ENCODE measurements at regions not wholly inside any gene's neighbourhood (a gene's known extent, or its start where the extent isn't known, plus 50 kb on each side); places are given as distances from the start of the nearest gene placed in this dataset.
A peak's percentile ranks its signal among the peaks of the same experiment; 100 is the strongest.
"Not testable (repeated sequence)": the region's sequence is repeated elsewhere in the genome, so short reads cannot be mapped to it uniquely, and the experiment has no call there.

DNA sequence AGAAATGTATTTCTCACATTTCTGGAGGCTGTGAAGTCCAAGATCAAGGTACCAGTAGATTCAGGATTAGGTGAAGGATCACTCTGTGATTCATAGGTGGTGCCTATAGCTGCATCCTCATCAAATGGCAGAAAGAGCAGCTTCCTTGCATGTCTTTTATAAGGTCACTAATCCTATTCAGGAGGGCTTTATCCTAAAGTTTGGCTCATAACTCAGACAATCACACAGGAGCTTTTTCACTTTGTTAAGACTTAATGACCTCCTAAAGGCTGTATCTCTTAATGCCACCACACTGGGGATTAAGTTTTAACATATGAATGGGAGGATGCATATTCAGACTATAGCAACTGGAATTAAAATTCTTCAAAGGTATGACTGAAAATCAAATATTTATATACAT, 861.1 kb downstream of the DACH1 start:
- Histone ChIP-seq H3K4me3 (ENCODE audit: low read length) (no peak overlapping the region), H3K4me1 (ENCODE audit: control insufficient read depth, insufficient read depth, low read length) (no peaks in the 10 kb centered on the region), H3K27ac (ENCODE audit: low read length) (no peak overlapping the region), H3K9me3 (ENCODE audit: control insufficient read depth, low read length) (no peaks in the 10 kb centered on the region), H3K27me3 (ENCODE audit: control insufficient read depth, insufficient read depth) (no peaks in the 10 kb centered on the region)
- intact Hi-C loops (cut with DNase I) = no loop called here
- DNase-seq = no peak
- no peak for ATAC-seq

DNA sequence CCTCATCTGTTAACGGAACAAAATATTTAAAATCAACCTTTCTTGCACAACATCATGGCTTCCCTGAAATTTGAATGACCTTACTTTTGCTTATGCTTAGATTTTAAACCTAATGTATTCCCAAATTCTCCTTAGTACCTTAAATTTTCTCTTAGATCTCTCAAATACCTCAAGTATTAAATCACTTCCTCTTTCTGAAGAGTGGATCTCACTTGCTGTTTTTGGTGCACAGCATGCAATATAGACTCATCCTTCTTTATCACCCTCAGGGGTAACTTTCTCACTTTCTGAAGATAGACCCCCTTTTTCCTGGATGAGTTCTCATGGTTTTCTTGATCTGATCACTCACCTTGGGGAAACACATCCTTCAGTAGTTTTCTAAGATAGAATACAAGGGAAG, 871.7 kb downstream of the DACH1 start:
- no peaks in the 10 kb centered on the region for H3K4me1 ChIP-seq (ENCODE audit: control insufficient read depth, insufficient read depth, low read length)
- H3K4me3 ChIP-seq (ENCODE audit: low read length) = no peak overlapping the region
- 93% methylated on average over 1 of the region's 1 CpG for WGBS
- no peaks in the 10 kb centered on the region for H3K9me3 ChIP-seq (ENCODE audit: control insufficient read depth, low read length)
- intact Hi-C loops (cut with DNase I) = no loop called here
- no peak for ATAC-seq
- no peak for DNase-seq
- H3K27me3 ChIP-seq (ENCODE audit: control insufficient read depth, insufficient read depth) = no peaks in the 10 kb centered on the region
- no peak overlapping the region for H3K27ac ChIP-seq (ENCODE audit: low read length)

DNA sequence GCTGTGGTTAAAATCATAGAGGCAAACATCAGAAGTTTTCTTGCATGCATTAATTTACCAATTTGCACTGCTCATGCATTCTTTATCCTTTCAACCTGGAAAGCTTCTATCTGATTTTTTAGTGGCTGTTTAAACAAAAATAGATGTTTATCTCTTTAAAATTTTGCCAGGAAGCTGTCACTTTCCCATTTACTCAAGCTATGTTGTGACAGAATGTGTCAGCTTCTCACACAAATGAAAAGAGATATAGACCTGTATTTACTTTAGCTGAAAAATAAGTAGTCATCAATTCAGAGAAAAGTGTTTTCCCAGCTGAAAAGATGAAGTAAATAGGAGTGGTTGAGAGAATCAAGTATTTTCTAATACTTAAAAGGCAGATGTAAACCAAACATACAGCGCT, 872.8 kb downstream of the DACH1 start:
- DNase-seq = no peak
- no peak for ATAC-seq
- Histone ChIP-seq H3K4me3 (ENCODE audit: low read length) (no peak overlapping the region), H3K27me3 (ENCODE audit: control insufficient read depth, insufficient read depth) (no peaks in the 10 kb centered on the region), H3K4me1 (ENCODE audit: control insufficient read depth, insufficient read depth, low read length) (no peaks in the 10 kb centered on the region), H3K27ac (ENCODE audit: low read length) (no peak overlapping the region), H3K9me3 (ENCODE audit: control insufficient read depth, low read length) (no peaks in the 10 kb centered on the region)
- 92% methylated on average over 1 of the region's 1 CpG for WGBS
- intact Hi-C loops (cut with DNase I) = no loop called here

DNA sequence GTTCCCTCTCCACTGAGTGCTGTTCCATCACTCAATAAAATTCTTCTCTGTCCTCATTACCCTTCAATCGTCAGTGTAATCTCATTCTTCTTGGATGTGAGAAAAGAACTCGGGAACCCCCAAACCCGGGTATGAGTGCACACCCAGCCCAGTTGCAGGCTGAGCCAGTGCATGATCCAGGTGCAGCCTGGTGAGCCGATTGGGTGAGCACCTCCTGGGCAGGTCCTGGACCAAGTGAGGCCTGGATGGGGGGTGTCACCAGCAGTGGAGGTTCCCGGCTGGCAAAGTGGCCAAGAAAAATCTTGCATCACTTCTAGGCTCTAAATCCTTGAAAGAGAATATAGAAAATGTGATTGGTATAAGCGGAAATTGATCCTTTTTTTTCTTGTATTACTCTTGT, 878.8 kb upstream of the KLHL1 start:
- no peak for DNase-seq
- WGBS = 87% methylated on average over 6 of the region's 6 CpGs

DNA sequence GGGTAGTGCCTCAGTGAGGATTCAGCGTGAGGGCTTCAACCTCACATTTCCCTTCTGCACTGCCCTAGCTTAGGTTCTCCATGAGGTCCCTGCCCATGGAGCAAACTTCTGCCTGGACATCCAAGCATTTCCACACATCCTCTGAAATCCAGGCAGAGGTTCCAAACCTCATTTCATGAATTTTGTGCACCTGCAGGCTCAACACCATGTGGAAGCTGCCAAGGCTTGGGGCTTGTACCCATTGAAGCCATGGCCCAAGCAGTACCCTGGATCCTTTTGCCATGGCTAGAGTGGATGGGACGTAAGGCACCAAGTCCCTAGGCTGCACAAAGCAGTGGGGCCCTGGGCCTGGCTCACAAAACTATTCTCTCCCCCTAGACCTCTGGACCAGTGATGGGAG, 877.1 kb upstream of the KLHL1 start:
- Histone ChIP-seq H3K27me3 (ENCODE audit: control insufficient read depth, insufficient read depth) (no peaks in the 10 kb centered on the region), H3K27ac (ENCODE audit: low read length) (no peak overlapping the region), H3K9me3 (ENCODE audit: control insufficient read depth, low read length) (no peaks in the 10 kb centered on the region), H3K4me3 (ENCODE audit: low read length) (no peak overlapping the region), H3K4me1 (ENCODE audit: control insufficient read depth, insufficient read depth, low read length) (no peaks in the 10 kb centered on the region)
- intact Hi-C loops (cut with DNase I) = no loop called here
- DNase-seq (no peak), ATAC-seq (no peak)
- WGBS = 90% methylated on average over 2 of the region's 2 CpGs

More for the DNA sequence above, 878.8 kb upstream of the KLHL1 start:
- Histone ChIP-seq H3K4me1 (ENCODE audit: control insufficient read depth, insufficient read depth, low read length) (no peaks in the 10 kb centered on the region), H3K9me3 (ENCODE audit: control insufficient read depth, low read length) (no peaks in the 10 kb centered on the region), H3K27me3 (ENCODE audit: control insufficient read depth, insufficient read depth) (no peaks in the 10 kb centered on the region), H3K4me3 (ENCODE audit: low read length) (no peak overlapping the region), H3K27ac (ENCODE audit: low read length) (no peak overlapping the region)
- ATAC-seq = no peak
- intact Hi-C loops (cut with DNase I) = no loop called here

DNA sequence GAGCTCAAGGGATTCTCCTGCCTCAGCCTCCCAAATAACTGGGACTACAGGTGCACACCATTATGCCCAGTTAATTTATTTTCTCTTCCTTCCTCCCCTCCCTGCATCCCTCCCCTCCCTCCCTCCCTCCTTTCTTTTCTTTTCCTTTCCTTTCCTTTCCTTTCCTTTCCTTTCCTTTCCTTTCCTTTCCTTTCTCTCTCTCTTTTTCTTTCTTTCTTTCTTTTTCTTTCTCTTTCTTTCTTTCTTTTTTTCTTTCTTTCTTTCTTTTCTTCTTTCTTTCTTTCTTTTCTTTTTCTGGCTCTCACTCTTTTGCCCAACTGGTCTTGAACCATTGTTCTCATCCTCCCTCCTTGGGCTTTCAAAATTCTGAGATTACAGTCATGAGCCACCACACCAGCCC, 873.0 kb upstream of the KLHL1 start:
- H3K4me3 ChIP-seq (ENCODE audit: low read length); DNase-seq; H3K9me3 ChIP-seq (ENCODE audit: control insufficient read depth, low read length); intact Hi-C loops (cut with DNase I); H3K27ac ChIP-seq (ENCODE audit: low read length); H3K4me1 ChIP-seq (ENCODE audit: control insufficient read depth, insufficient read depth, low read length); H3K27me3 ChIP-seq (ENCODE audit: control insufficient read depth, insufficient read depth); ATAC-seq: not testable (repeated sequence)

DNA sequence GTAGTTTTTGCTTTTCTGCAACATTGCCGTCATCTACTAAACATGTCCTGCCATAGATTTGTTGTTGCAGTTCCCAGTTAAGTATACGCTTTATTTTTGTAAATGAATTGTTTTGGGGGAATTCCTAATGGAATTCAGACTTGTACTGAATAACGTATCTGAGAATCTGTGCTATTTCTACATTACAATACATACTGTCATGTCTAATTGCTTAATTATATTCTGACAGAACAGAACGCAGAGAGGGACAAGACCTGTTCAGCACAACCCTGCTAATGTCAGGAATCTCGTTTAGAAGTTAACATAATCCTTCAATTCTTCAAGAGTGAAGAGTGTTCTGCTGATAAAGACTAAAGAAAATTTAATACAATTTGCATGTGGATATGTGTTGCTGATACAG, 861.1 kb upstream of the KLHL1 start:
- Histone ChIP-seq H3K4me3 (ENCODE audit: low read length) (no peak overlapping the region), H3K9me3 (ENCODE audit: control insufficient read depth, low read length) (no peaks in the 10 kb centered on the region), H3K27me3 (ENCODE audit: control insufficient read depth, insufficient read depth) (no peaks in the 10 kb centered on the region), H3K27ac (ENCODE audit: low read length) (no peak overlapping the region), H3K4me1 (ENCODE audit: control insufficient read depth, insufficient read depth, low read length) (no peaks in the 10 kb centered on the region)
- ATAC-seq (no peak), DNase-seq (no peak)
- intact Hi-C loops (cut with DNase I) = no loop called here
- 55% methylated on average over 5 of the region's 5 CpGs for WGBS

DNA sequence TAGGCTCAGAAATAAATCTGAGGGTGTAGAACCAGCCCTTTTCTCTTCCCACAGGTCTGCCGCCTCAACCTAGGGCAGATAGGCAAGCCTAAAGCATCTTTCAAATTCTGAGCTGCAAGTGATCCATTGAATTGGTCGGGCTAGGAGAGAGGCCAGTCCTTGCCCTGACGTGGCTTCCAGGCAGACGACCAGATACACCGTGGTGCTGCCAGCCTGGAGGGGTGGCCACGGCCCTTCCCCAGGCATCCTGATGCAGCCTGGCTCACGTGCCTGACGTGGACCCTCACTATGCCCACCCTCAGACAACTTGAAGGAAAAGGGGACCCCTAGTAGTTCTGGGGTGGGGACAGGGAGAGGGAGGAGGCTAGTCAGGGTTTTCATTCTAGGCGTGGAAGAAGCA, 859.3 kb upstream of the KLHL1 start:
- Histone ChIP-seq H3K27me3 (ENCODE audit: control insufficient read depth, insufficient read depth) (no peaks in the 10 kb centered on the region), H3K9me3 (ENCODE audit: control insufficient read depth, low read length) (no peaks in the 10 kb centered on the region), H3K4me1 (ENCODE audit: control insufficient read depth, insufficient read depth, low read length) (no peaks in the 10 kb centered on the region), H3K4me3 (ENCODE audit: low read length) (no peak overlapping the region), H3K27ac (ENCODE audit: low read length) (no peak overlapping the region)
- intact Hi-C loops (cut with DNase I) = no loop called here
- ATAC-seq (no peak), DNase-seq (peak in 1 of 3 donors; percentile 3)
- WGBS = 93% methylated on average over 9 of the region's 9 CpGs

DNA sequence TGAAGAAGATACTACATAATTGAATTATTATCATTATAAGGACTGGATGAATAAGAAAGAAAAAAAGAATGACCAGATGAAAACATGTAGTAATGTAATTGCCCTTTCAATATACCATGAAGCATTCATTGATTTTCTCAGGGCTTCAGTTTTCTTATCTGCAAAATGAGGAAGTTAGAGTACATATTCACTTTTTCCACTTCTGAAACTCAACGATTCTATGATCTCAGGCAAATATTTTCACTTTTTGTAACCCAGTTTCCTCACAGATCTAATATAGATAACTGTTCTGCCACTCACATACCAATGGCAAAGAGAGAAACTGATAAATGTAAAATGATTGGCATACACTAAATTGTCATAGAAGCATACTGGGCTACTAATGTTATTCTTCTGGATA, 856.6 kb upstream of the KLHL1 start:
- intact Hi-C loops (cut with DNase I) = no loop called here
- H3K4me1 ChIP-seq (ENCODE audit: control insufficient read depth, insufficient read depth, low read length) = no peaks in the 10 kb centered on the region
- no peak overlapping the region for H3K27ac ChIP-seq (ENCODE audit: low read length)
- WGBS = 23% methylated on average over 1 of the region's 1 CpG
- H3K27me3 ChIP-seq (ENCODE audit: control insufficient read depth, insufficient read depth) = no peaks in the 10 kb centered on the region
- H3K9me3 ChIP-seq (ENCODE audit: control insufficient read depth, low read length) = no peaks in the 10 kb centered on the region
- ATAC-seq = no peak
- no peak for DNase-seq
- H3K4me3 ChIP-seq (ENCODE audit: low read length) = no peak overlapping the region

DNA sequence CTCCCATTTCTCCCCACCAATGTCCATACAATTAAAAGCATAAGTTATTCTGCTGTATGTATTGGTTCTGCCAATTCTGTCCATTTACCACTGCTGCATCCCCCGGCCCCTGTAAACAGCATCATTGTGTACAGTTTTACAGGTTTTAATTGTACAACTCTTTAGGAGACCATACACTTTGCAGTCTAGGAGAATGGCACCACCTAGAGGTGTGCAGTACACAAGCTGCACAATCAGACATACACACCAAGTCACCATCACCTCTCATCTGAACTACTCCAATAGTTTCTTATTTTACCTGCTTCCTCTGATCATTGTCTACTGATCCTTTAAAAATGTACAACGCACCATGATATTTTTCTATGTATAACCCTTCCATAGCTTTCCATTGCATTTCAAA, 855.9 kb upstream of the KLHL1 start:
- intact Hi-C loops (cut with DNase I) = no loop called here
- no peak for ATAC-seq
- Histone ChIP-seq H3K27ac (ENCODE audit: low read length) (no peak overlapping the region), H3K27me3 (ENCODE audit: control insufficient read depth, insufficient read depth) (no peaks in the 10 kb centered on the region), H3K4me3 (ENCODE audit: low read length) (no peak overlapping the region), H3K4me1 (ENCODE audit: control insufficient read depth, insufficient read depth, low read length) (no peaks in the 10 kb centered on the region), H3K9me3 (ENCODE audit: control insufficient read depth, low read length) (no peaks in the 10 kb centered on the region)
- no peak for DNase-seq
- 94% methylated on average over 2 of the region's 2 CpGs for WGBS

DNA sequence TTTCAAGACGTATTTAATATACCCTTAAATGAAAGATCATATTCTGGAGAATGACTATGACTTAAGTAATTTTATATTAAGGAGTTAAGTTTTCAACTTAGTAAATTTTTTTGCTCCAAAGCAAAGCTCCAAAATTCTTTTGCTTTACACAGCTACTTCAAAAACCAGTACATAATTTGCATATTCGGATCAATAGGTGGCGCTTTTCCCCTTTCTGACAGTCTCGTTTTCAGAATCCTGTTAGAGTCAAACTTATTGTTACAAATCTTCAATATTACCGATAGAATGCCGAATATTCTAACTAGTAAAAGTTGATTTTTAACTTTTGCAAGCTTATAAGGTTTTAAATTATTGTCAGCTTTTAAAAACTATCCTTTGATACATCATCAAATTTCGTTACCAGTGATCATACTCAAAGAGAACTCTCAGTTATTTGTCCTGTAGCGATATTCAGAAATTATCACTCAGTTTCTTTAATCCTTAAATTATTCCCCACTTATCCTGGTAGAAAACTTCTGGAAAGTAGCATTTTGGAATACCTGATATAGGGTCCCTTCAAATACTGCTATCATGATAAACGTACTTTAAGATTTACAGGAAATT, 852.7 kb upstream of the KLHL1 start:
- Histone ChIP-seq H3K27me3 (ENCODE audit: control insufficient read depth, insufficient read depth) (no peaks in the 10 kb centered on the region), H3K9me3 (ENCODE audit: control insufficient read depth, low read length) (no peaks in the 10 kb centered on the region), H3K27ac (ENCODE audit: low read length) (no peak overlapping the region), H3K4me1 (ENCODE audit: control insufficient read depth, insufficient read depth, low read length) (no peaks in the 10 kb centered on the region), H3K4me3 (ENCODE audit: low read length) (no peak overlapping the region)
- intact Hi-C loops (cut with DNase I) = no loop called here
- ATAC-seq (no peak), DNase-seq (no peak)
- 37% methylated on average over 9 of the region's 9 CpGs for WGBS

DNA sequence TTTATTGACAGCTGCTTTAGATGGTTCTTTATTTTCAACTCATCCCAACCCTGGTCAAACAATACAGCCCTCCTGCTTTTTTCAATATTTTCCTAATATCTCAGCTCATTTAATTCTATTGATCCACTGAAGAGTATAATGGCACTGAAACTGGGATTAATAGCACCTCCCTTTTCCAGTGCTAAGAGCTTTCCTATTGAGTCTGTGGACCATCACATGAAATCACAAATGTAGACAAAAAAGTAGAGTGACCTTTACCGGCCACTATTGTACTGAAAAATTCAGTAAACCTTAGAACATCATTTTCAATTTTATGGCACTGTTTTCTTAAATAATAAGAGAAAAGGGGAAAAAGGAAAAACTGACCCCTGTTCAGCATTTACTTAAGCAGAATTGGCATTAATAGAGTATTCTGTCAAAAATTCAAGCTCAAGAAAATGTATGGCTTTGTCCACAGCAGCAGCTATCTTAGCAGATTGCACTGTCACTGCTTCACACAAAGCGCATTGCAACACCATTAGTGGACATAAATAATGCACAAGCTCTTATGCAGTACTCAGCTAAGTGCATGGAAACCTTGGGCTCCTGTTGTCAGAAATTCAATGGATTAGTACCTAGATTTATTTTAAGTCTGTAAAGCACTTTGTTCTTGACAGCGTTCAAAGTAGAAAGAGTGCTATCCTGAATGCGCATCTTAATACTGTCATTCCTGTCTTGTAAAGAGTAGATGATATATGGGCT, 851.0 kb upstream of the KLHL1 start:
- DNase-seq (no peak), ATAC-seq (no peak)
- WGBS = 84% methylated on average over 4 of the region's 4 CpGs
- no peaks in the 10 kb centered on the region for H3K27me3 ChIP-seq (ENCODE audit: control insufficient read depth, insufficient read depth)
- intact Hi-C loops (cut with DNase I) = no loop called here
- no peaks in the 10 kb centered on the region for H3K4me1 ChIP-seq (ENCODE audit: control insufficient read depth, insufficient read depth, low read length)
- H3K4me3 ChIP-seq (ENCODE audit: low read length) = no peak overlapping the region
- no peak overlapping the region for H3K27ac ChIP-seq (ENCODE audit: low read length)
- no peaks in the 10 kb centered on the region for H3K9me3 ChIP-seq (ENCODE audit: control insufficient read depth, low read length)

Measured in right cardiac atrium (tissue), 5 donors.